H1 (cell line): ENCODE measurements at regions not wholly inside any gene's neighbourhood (a gene's known extent, or its start where the extent isn't known, plus 50 kb on each side); places are given as distances from the start of the nearest gene placed in this dataset.

Experiments
- CTCF ChIA-PET: fragments of 300-600 bp; sonication (Branson Sonifier 250); formaldehyde crosslinking; loops from one replicate; lab custom pipeline; 2021; ENCODE audit not compliant: partially characterized antibody; lab: Charles Lee
- POLR2A ChIA-PET: fragments of 300-600 bp; sonication (Branson Sonifier 250); formaldehyde crosslinking; loops from one replicate; lab custom pipeline; 2021; ENCODE audit warnings: inconsistent platforms; ENCODE audit not compliant: partially characterized antibody; lab: Charles Lee
- DNase-seq, 2 experiments: peaks; one replicate each; pipeline versions ENCODE4 v3.0.0 to v3.0.0-alpha.2; 2010 to 2022; ENCODE audit warnings: low spot score in 2 of 2, low read depth in 1 of 2, mixed read lengths in 1 of 2
- FAIRE-seq: peaks from 2 replicates; lab custom pipeline; 2011; peaks lifted over from hg19 to GRCh38; lab: Jason Lieb, UNC
- H2AFZ ChIP-seq: 2 replicates; pipeline ENCODE4 v1.8.1; 2012; ENCODE audit warnings: low read length, inconsistent platforms
- H2AK5ac ChIP-seq: 2 replicates; pipeline ENCODE4 v1.6.1; 2013; ENCODE audit warnings: low read depth, low read length
- H2BK120ac ChIP-seq: replicated peaks from 2 replicates; pipeline ENCODE3; 2013; ENCODE audit warnings: low read depth, low read length, inconsistent platforms
- H2BK12ac ChIP-seq: 2 replicates; pipeline ENCODE4 v1.6.1; 2013; ENCODE audit warnings: low read depth, low read length
- H2BK15ac ChIP-seq: 2 replicates; pipeline ENCODE4 v1.6.1; 2013; ENCODE audit warnings: low read length
- H2BK20ac ChIP-seq: 2 replicates; pipeline ENCODE4 v1.6.1; 2013; ENCODE audit warnings: low read length
- H2BK5ac ChIP-seq: 2 replicates; pipeline ENCODE4 v1.6.1; 2013; ENCODE audit warnings: low read depth, low read length
- H3K14ac ChIP-seq: 2 replicates; pipeline ENCODE4 v1.6.1; 2013; ENCODE audit warnings: inconsistent platforms; ENCODE audit not compliant: insufficient read length
- H3K18ac ChIP-seq: 2 replicates; pipeline ENCODE4 v1.6.1; 2013; ENCODE audit warnings: low read length; ENCODE audit errors: extremely low read depth
- H3K23ac ChIP-seq: 2 replicates; pipeline ENCODE4 v1.6.1; 2013; ENCODE audit warnings: inconsistent platforms; ENCODE audit not compliant: insufficient read length
- H3K23me2 ChIP-seq: 2 replicates; pipeline ENCODE4 v1.6.1; 2013; ENCODE audit warnings: low read depth, low read length
- H3K27ac ChIP-seq: 2 replicates; pipeline ENCODE4 v1.6.1; 2011; ENCODE audit warnings: low read depth, low read length, inconsistent platforms
- H3K27me3 ChIP-seq, 4 experiments: replicated peaks in 1 of 4; 1 replicate in 1 of 4; 2 replicates in 3 of 4; pipeline versions ENCODE4 v1.6.1 to v1.8.1; 2011 to 2013; ENCODE audit warnings: low read length in 3 of 4, mild to moderate bottlenecking in 3 of 4, inconsistent platforms in 2 of 4, mixed read lengths in 2 of 4, moderate library complexity in 1 of 4; ENCODE audit not compliant: control insufficient read depth in 3 of 4, insufficient read depth in 3 of 4; ENCODE audit errors: extremely low read depth in 1 of 4
- H3K36me3 ChIP-seq, 4 experiments: 2 replicates each; pipeline versions ENCODE4 v1.6.1 to v1.8.1; 2011 to 2013; ENCODE audit warnings: mild to moderate bottlenecking in 4 of 4, low read length in 3 of 4, moderate library complexity in 2 of 4, control low read depth in 1 of 4, inconsistent platforms in 1 of 4; ENCODE audit not compliant: insufficient read depth in 4 of 4, control insufficient read depth in 2 of 4
- H3K4ac ChIP-seq: replicated peaks from 2 replicates; pipeline ENCODE3; 2013; ENCODE audit warnings: low read length, low read depth, mixed read lengths, inconsistent platforms; ENCODE audit not compliant: insufficient read length
- H3K4me1 ChIP-seq, 4 experiments: replicated peaks in 1 of 4; 1 replicate in 1 of 4; 2 replicates in 3 of 4; pipeline versions ENCODE4 v1.6.1 to v1.8.1; 2011 to 2013; ENCODE audit warnings: low read length in 3 of 4, inconsistent platforms in 2 of 4, mixed read lengths in 1 of 4; ENCODE audit not compliant: insufficient read depth in 4 of 4, control insufficient read depth in 3 of 4
- H3K4me2 ChIP-seq, 2 experiments: 2 replicates each; pipeline versions ENCODE4 v1.6.1 to v1.8.1; 2011 to 2013; ENCODE audit warnings: low read depth in 2 of 2, low read length in 2 of 2, control low read depth in 1 of 2, inconsistent platforms in 1 of 2, mild to moderate bottlenecking in 1 of 2; ENCODE audit not compliant: insufficient read depth in 1 of 2
- H3K4me3 ChIP-seq, 4 experiments: fragments of 200-600, 300-600 bp in 1 of 4; sonication (generic), shearing (Covaris generic), sonication (Bioruptor Twin) in 1 of 4; 2 replicates each; pipeline versions ENCODE4 v1.5.1 to v1.8.1; 2011 to 2016; ENCODE audit warnings: low read length in 4 of 4, low read depth in 3 of 4, control low read depth in 2 of 4, inconsistent platforms in 2 of 4, mild to moderate bottlenecking in 2 of 4, mixed read lengths in 1 of 4, moderate library complexity in 1 of 4; ENCODE audit not compliant: insufficient read depth in 2 of 4; ENCODE audit errors: extremely low read depth in 1 of 4
- H3K56ac ChIP-seq: replicated peaks from 2 replicates; pipeline ENCODE3; 2013; ENCODE audit warnings: low read depth, mild to moderate bottlenecking, mixed read lengths, low read length, inconsistent platforms; ENCODE audit not compliant: insufficient read length
- H3K79me1 ChIP-seq: 2 replicates; pipeline ENCODE4 v1.6.1; 2013; ENCODE audit warnings: low read depth, low read length, control low read depth
- H3K79me2 ChIP-seq, 2 experiments: 2 replicates each; pipeline versions ENCODE4 v1.6.1 to v1.8.1; 2012 to 2013; ENCODE audit warnings: low read length in 2 of 2, mild to moderate bottlenecking in 2 of 2, inconsistent platforms in 1 of 2; ENCODE audit not compliant: insufficient read depth in 2 of 2, control insufficient read depth in 1 of 2
- H3K9ac ChIP-seq, 4 experiments: replicated peaks in 1 of 4; 1 replicate in 1 of 4; 2 replicates in 3 of 4; pipeline versions ENCODE4 v1.6.1 to v1.8.1; 2011 to 2013; ENCODE audit warnings: low read depth in 3 of 4, low read length in 3 of 4, control low read depth in 2 of 4, mild to moderate bottlenecking in 2 of 4, moderate library complexity in 2 of 4, inconsistent platforms in 1 of 4; ENCODE audit errors: extremely low read depth in 1 of 4
- H3K9me3 ChIP-seq, 2 experiments: 2 replicates each; pipeline versions ENCODE4 v1.6.1 to v1.8.1; 2012 to 2013; ENCODE audit warnings: mild to moderate bottlenecking in 2 of 2, moderate library complexity in 2 of 2, control low read depth in 1 of 2, inconsistent platforms in 1 of 2, low read depth in 1 of 2, low read length in 1 of 2, mixed read lengths in 1 of 2; ENCODE audit not compliant: insufficient read depth in 2 of 2
- H4K20me1 ChIP-seq, 2 experiments: replicated peaks in 1 of 2; 2 replicates each; pipeline versions ENCODE3 to v1.8.1; 2011 to 2013; ENCODE audit warnings: inconsistent platforms in 2 of 2, low read length in 2 of 2, mild to moderate bottlenecking in 1 of 2; ENCODE audit not compliant: insufficient read depth in 2 of 2, control insufficient read depth in 1 of 2
- H4K5ac ChIP-seq: 2 replicates; pipeline ENCODE4 v1.6.1; 2013; ENCODE audit warnings: low read length, low read depth, mixed read lengths, inconsistent platforms; ENCODE audit not compliant: insufficient read length
- H4K8ac ChIP-seq: 2 replicates; pipeline ENCODE4 v1.8.0; 2013; ENCODE audit warnings: mild to moderate bottlenecking, moderate library complexity, low read length, inconsistent platforms; ENCODE audit not compliant: insufficient read depth; ENCODE audit errors: extremely low read depth
- H4K91ac ChIP-seq: replicated peaks from 2 replicates; pipeline ENCODE3; 2013; ENCODE audit warnings: low read length, mixed read lengths, inconsistent platforms; ENCODE audit not compliant: insufficient read length
- NANOG ChIP-seq: IDR thresholded peaks from 2 replicates; pipeline ENCODE4 v1.6.1; 2011; ENCODE audit warnings: low read length, low read depth, mild to moderate bottlenecking, inconsistent platforms; ENCODE audit not compliant: insufficient read depth, poor library complexity, severe bottlenecking
- POLR2A ChIP-seq, 2 experiments: IDR thresholded peaks; 1 replicate in 1 of 2; 2 replicates in 1 of 2; pipeline ENCODE4 v1.6.1; 2011; ENCODE audit warnings: low read depth in 2 of 2, low read length in 2 of 2, mild to moderate bottlenecking in 2 of 2; ENCODE audit errors: control extremely low read depth in 1 of 2
- WGBS, 2 experiments: shearing (Covaris generic) in 1 of 2; methylation state at CpG; one replicate each; pipeline versions ENCODE4 v1.1.6 to v1.1.7; 2013 to 2015; ENCODE audit warnings: low lambda C conversion rate in 2 of 2, mixed read lengths in 2 of 2, inconsistent platforms in 1 of 2, low coverage in 1 of 2, missing lambda C conversion rate in 1 of 2; ENCODE audit not compliant: insufficient replicate concordance in 2 of 2, insufficient coverage in 1 of 2, insufficient read length in 1 of 2; ENCODE audit errors: extremely low coverage in 1 of 2, missing lambda C conversion rate in 1 of 2; 5-methylcytosine and 5-hydroxymethylcytosine counted together

DNA sequence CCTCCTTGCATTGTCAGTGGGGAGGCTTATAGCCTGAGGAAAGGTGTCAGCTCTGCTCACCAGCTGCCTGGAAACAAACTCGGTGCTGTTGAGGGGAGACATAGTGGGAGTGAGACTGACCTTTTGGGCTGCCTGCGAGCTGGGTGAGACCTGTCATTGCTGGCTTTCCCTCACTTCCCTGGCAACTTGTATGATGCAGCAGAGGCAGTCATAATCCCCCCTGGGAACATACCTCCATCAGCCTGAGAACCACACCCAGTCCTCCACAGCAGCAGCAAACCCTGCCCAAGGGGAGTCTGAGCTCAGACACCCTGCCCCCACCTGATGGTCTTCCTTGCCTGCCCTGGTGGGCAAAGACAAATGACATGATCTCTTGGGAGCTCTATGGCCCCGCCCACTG is 521.2 kb upstream of the IMPG1 start:
- H4K20me1 ChIP-seq, result no peaks in the 10 kb centered on the region
- H3K27ac ChIP-seq, result no peak overlapping the region
- FAIRE-seq (no peak), DNase-seq (no peak)
- no peak overlapping the region for H2BK5ac ChIP-seq
- no peak overlapping the region for H2AFZ ChIP-seq
- no peak overlapping the region for H2BK15ac ChIP-seq
- no peak overlapping the region for H2BK12ac ChIP-seq
- no peak overlapping the region for H4K5ac ChIP-seq
- POLR2A ChIA-PET, result interaction anchor here (0.9 to 1.9 kb wide), 3 partner anchors 9 to 32 kb away, joined by 3 to 6 read pairs (median 3); no protein-coding TSS in a partner anchor
- H3K23me2 ChIP-seq, result no peaks in the 10 kb centered on the region
- TF ChIP-seq NANOG, result no peak
- 0 out of 3 replicates have a peak, but pooled peaks of 1 of the 2 experiments have one; percentile 29 for TF ChIP-seq POLR2A (IDR thresholded peaks at IDR 0.05; ENCODE audit: control extremely low read depth in 1 of 2, low read depth in 2 of 2, low read length in 2 of 2)
- no peak overlapping the region for H2BK120ac ChIP-seq
- no peak overlapping the region for H3K23ac ChIP-seq
- no peak overlapping the region for H3K14ac ChIP-seq
- no peaks in the 10 kb centered on the region for H3K27me3 ChIP-seq
- H4K91ac ChIP-seq, result no peak overlapping the region
- peaks cover 1 to 3% of the 10 kb centered on the region in 2 experiments; a peak in 3 of 4 replicates for H3K79me2 ChIP-seq
- H3K9me3 ChIP-seq, result peaks cover 32 to 38% of the 10 kb centered on the region in 2 experiments
- no peak overlapping the region for H3K4ac ChIP-seq
- no peak overlapping the region for H2BK20ac ChIP-seq
- H3K9ac ChIP-seq, result no peak overlapping the region
- WGBS, 2 experiments, result 87% methylated on average over 3 of the region's 3 CpGs; no CpG with 5 or more reads in 1 of the 2 experiments
- H3K4me2 ChIP-seq, result no peak overlapping the region
- no peak overlapping the region for H3K18ac ChIP-seq
- no peaks in the 10 kb centered on the region for H3K79me1 ChIP-seq
- CTCF ChIA-PET, result interaction anchor here (0.9 kb wide), 1 partner anchor 700 kb away, joined by 3 read pairs; no protein-coding TSS in a partner anchor
- H4K8ac ChIP-seq, result no peak overlapping the region
- no peak overlapping the region for H3K56ac ChIP-seq
- no peak overlapping the region for H3K4me3 ChIP-seq
- H3K36me3 ChIP-seq, result peaks cover 0 to 40% (median 18%) of the 10 kb centered on the region in 4 experiments; a peak in 4 of 8 replicates
- no peaks in the 10 kb centered on the region for H3K4me1 ChIP-seq
- H2AK5ac ChIP-seq, result no peak overlapping the region
